HG03103 (cell line): ENCODE measurements at regions not wholly inside any gene's neighbourhood (a gene's known extent, or its start where the extent isn't known, plus 50 kb on each side); places are given as distances from the start of the nearest gene placed in this dataset.

Experiments
- ATAC-seq: cut with Tn5 transposase; IDR thresholded peaks from one replicate; pipeline ENCODE4 v1.9.1; 2021; ENCODE audit warnings: low read depth; ENCODE audit not compliant: unreplicated experiment

DNA sequence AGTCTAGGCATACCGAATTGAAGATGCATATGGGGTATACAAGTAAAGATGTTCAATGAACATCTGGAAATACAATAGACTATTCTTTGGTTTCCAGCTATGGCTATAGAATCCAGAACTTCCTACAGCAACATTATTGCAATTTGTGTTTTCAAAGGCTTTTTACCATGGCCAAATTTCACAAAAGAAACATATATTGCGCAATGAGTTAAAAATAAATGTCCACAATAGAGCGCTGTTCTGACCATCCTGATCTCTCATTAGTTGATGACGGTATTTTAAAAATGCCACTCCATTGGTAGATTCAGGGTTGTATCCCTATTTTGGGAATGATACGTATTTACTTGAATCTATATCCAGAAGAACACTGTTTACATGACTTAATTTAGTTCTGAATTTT, 139.2 kb downstream of the LINC00632 start:
- no peak for ATAC-seq

- no peak for ATAC-seq
Observed at GRCh38 chrX:140860718-140861117, 141.7 kb upstream of the SPANXB1 start.

GRCh38 chrX:140866446-140866845, 135.9 kb upstream of the SPANXB1 start:
- ATAC-seq, result no peak

DNA sequence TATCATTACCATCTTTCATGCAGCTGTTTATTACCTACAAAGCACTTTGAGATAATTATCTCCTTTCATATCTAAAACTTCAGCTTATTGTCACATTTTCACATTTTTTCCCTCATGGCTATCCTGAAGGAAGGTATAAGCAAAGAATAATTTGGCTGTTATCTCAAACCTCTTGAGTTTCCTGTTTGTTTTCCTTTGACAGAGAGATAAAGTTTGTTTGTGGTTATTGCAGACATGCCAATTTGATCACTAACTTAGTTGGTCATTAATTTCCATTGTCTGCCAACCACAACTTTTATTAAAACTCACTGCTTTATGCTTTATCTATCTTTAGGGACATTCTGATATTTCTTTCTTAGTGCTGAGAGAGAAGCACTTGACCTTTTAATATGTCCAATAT, 89.8 kb upstream of the SPANXB1 start:
- no peak for ATAC-seq

- ATAC-seq, result no peak
Observed at GRCh38 chrX:140913802-140914501, 88.4 kb upstream of the SPANXB1 start.

DNA sequence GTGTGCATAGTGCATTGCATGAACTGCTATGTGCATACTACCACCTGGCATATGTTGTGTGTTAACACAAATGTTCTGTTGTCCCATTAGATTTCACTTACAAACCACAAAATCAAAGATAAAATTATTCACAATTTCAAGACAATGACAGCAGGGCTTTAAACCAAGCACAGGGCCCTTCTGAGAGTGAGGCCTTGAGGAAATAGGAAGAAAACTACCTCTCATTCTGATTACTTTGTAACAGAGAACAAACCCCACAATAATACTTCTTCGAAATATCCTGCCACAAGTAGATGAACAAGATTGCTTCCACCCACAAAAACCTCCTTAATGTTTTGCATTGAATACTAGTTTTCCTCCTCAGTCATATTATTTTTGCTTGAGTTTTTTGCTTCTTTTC, 85.5 kb upstream of the SPANXB1 start:
- ATAC-seq, result no peak

DNA sequence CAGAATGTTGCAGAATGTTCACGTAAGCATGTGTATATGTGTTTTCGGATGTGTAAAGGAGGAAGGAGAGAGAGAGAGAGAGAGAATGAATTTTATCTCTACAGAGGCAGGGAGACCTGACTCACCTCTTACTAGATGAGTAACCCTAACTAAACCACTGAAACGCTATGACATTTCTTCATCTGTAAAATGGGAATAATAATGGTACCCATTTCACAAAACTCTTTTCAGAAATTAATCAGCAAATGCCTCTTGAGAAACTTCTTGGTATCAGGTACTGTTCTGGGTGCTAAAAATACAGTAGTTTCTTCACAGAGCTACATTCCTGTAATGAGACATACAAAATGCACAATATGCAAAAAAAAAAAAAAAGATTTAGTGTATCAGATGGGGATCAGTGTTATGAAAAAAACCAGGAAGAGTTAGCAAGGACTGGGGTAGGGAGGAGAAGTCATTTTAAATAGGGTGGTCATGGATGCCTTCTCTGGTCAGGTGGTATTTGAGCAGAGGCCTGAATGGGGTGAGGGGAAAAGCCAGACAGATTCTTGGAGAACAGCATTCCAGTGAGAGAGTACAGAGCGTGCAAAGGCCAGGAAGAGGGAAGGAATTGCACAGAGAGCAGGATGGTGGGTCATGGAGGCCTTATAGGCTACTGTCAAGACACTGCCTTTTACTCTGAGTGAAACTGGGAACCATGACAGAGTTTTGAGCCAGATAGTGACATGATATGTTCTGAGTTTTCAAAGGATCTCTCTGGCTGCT, 84.9 kb upstream of the SPANXB1 start:
- no peak for ATAC-seq

- peak; percentile 84 for ATAC-seq
Observed at GRCh38 chrX:140918398-140919038, 83.9 kb upstream of the SPANXB1 start.

- no peak for ATAC-seq
Observed at GRCh38 chrX:140920416-140920815, 82.0 kb upstream of the SPANXB1 start.

DNA sequence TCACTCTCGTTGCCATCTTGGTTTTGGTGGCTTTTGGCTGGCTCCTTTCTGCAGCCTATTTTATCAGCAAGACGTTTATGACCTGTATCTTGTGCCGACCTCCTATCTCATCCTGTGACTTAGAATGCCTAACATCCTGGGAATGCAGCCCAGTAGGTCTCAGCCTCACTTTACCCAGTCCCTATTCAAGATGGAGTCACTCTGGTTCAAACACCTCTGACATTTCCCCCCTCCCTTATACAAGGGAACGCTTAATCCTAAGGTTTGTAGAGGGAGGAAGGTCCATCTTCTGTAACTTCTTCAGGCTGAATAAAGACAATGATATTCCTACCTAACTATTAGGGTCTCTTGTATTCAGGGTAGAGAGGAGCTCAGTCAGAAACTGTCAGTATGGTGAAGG, 79.3 kb upstream of the SPANXB1 start:
- no peak for ATAC-seq

DNA sequence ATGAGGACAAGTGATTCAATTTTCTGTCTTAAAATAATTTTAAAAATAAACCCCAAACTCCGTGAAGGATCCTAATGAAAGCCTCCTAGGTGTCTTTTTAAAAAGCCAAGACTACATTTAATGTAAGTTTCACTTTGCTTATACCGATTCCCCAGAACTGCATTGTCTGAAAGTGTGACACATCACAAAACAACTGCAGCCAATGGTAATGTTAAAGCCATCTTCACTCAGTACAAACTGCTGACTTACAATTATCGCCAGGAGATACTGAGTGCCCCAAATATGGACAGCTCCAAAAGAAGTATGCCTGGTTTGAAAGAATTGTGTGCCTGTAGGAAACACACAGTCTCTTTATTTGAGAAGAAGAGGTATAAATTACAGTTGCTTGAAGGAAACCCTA, 73.7 kb upstream of the SPANXB1 start:
- no peak for ATAC-seq

DNA sequence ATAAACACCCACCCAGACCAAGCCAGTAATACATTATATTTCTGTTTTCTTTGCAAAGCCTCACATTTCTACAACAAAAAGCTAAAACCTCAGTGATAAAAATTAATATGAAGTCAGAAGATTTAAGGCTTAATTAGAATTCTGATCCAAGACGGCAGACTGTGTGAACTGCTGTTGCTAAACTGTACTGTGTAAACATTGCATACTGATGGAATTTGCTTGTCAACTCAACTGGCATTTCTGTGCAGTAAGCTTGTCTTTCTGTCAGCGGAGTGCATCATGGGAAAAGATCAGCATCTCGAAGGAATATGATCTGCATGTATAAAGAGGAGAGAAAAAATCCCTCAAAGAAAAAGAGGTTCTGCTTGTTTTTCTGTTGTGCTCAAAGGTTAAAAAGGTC, 69.4 kb upstream of the SPANXB1 start:
- no peak for ATAC-seq

DNA sequence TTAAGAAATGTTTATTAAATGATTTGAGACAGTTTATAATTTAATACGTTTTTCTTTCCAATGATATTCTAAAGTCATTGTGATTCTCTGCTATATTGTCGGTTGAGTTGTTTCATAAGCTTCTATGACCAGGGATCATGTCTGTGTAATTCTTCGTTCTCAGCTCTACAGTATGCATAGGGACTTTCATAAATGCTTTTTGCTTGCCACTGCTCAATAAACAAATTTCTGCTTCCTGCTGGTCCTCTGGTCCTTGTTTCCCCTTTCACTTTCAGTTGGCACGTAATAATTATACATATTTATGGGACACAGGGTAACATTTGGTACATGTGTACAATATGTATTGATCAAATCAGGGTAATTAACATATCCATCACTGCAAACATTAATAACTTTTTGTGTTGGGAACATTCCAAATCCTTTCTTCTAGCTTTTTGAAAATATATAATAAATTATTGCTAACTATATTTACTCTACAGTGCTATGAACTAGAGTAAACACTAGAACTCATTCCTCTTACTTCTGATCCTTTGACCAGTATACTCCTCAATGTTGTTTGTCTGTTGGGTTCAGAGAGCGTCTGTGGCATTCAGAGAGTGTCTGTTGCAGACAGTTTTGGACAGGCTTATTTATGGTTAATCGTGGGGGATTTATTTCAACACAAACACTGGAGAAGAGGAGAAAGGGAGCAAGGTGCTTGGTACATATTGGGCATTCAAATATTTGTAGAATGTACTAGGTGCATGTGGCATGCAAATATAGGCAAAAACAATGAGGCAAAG, 68.3 kb upstream of the SPANXB1 start:
- no peak for ATAC-seq

DNA sequence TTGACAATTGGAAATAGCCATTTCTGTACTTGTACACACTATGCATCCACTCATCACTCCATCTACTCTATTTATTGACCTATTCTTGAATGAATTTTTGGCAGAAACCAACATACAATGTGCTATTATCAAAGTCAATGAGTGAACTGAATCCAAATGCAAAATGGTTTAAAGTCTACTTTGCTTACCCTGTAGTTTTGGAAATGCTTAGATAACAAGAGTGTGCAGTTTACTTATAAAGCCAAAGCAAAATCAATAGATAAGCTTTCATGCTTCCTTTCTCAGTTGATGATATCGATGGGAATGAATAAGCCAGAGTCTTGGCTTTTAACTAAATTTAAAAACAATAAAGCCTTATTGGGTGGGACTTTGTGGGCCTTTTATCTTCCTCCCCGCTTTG, 58.9 kb upstream of the SPANXB1 start:
- no peak for ATAC-seq

GRCh38 chrX:140944710-140945109, 57.7 kb upstream of the SPANXB1 start:
- ATAC-seq, result no peak

- ATAC-seq, result no peak
Observed at GRCh38 chrX:140948827-140949226, 53.6 kb upstream of the SPANXB1 start.

DNA sequence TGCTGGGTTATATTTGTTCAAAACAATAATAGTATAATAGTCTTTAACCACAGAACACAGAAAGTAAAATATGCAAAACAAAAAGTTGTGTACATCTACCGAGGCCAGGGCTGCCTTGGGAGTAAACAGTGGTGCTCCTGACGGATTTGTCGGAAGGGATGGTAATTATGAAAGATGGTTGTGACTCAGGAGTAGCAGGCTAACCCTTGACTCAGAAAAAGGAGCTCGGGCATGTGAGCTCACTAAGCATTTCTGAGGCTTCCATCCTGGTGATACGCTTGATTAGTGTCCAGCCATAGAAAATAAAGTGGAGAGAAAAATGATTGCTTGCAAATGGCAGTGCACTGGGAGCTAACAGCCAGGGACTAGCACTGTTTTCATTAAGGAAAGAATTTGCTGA, 53.2 kb upstream of the SPANXB1 start:
- ATAC-seq, result no peak
